Osteoblast (primary cell): ENCODE measurements at regions not wholly inside any gene's neighbourhood (a gene's known extent, or its start where the extent isn't known, plus 50 kb on each side); places are given as distances from the start of the nearest gene placed in this dataset.

Experiments used
- DNase-seq: peaks from one replicate; pipeline ENCODE4 v3.0.0; 2011; ENCODE audit warnings: low spot score, mixed read lengths; ENCODE audit not compliant: insufficient read length; ENCODE audit errors: missing footprints
- H2AFZ ChIP-seq: 2 replicates; pipeline ENCODE4 v1.6.0; 2011; ENCODE audit warnings: mild to moderate bottlenecking, low read length
- H3K27ac ChIP-seq: 2 replicates; pipeline ENCODE4 v1.5.1; 2011; ENCODE audit warnings: mild to moderate bottlenecking, low read depth, low read length, moderate library complexity
- H3K27me3 ChIP-seq: 2 replicates; pipeline ENCODE4 v1.6.0; 2012; ENCODE audit warnings: mild to moderate bottlenecking, control low read depth, inconsistent platforms, low read length, moderate library complexity; ENCODE audit not compliant: insufficient read depth
- H3K36me3 ChIP-seq: 2 replicates; pipeline ENCODE4 v1.5.1; 2011; ENCODE audit warnings: mild to moderate bottlenecking, low read length, control low read depth, moderate library complexity; ENCODE audit not compliant: insufficient read depth
- H3K4me1 ChIP-seq: 2 replicates; pipeline ENCODE4 v1.5.1; 2011; ENCODE audit warnings: mild to moderate bottlenecking, low read length, control low read depth, moderate library complexity; ENCODE audit not compliant: insufficient read depth
- H3K4me2 ChIP-seq: 2 replicates; pipeline ENCODE4 v1.6.0; 2011; ENCODE audit warnings: mild to moderate bottlenecking, low read length; ENCODE audit not compliant: insufficient read depth
- H3K4me3 ChIP-seq: fragments of 200-600 bp; sonication (generic); 3 replicates; pipeline ENCODE4 v1.5.1; 2012; ENCODE audit warnings: mild to moderate bottlenecking, low read length, inconsistent platforms; ENCODE audit not compliant: insufficient read depth
- H3K79me2 ChIP-seq: 2 replicates; pipeline ENCODE4 v1.6.0; 2012; ENCODE audit warnings: mild to moderate bottlenecking, low read length, control low read depth, inconsistent platforms; ENCODE audit not compliant: insufficient read depth
- H3K9me3 ChIP-seq: 2 replicates; pipeline ENCODE4 v1.5.1; 2011; ENCODE audit warnings: low read depth, low read length, control low read depth
- H4K20me1 ChIP-seq: 2 replicates; pipeline ENCODE4 v1.6.0; 2012; ENCODE audit warnings: mild to moderate bottlenecking, low read length, control low read depth; ENCODE audit not compliant: insufficient read depth
- CTCF ChIP-seq: IDR thresholded peaks from 2 replicates; pipeline ENCODE4 v1.5.1; 2011; ENCODE audit warnings: mild to moderate bottlenecking, low read depth, low read length, moderate library complexity; ENCODE audit errors: extremely low read depth

- no peak overlapping the region for H3K27ac ChIP-seq
- no peak overlapping the region for H2AFZ ChIP-seq
- peaks cover 28% of the 10 kb centered on the region for H3K4me1 ChIP-seq
- H3K4me2 ChIP-seq: no peak overlapping the region
- H3K4me3 ChIP-seq: no peak overlapping the region
- no peak for DNase-seq
- H3K9me3 ChIP-seq: no peaks in the 10 kb centered on the region
- H3K79me2 ChIP-seq: no peaks in the 10 kb centered on the region
- H4K20me1 ChIP-seq: no peaks in the 10 kb centered on the region
- TF ChIP-seq CTCF: no peak
- no peaks in the 10 kb centered on the region for H3K36me3 ChIP-seq
- H3K27me3 ChIP-seq: no peaks in the 10 kb centered on the region
These were observed 254.6 kb upstream of the RBBP8 start for GRCh38 chr18:22678486-22678885.

DNA sequence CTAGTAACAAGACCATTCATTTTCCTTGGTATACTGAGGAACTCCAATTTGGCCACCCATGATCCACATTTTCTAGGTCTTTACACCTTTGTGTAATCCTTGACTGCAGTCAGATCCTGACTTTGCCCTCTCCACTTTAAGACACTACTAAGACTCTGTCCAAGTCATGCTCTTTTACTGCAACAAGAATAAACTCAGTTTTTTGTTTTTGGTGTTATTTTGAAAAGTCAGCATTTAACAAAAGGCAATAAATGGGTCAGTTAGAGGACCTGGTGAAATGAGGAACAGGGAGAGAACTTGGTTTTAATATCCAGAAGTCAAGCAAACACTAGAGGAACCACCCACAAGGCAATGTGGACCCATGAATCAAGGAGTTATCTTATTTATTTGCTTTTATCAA, 252.2 kb upstream of the RBBP8 start:
- Histone ChIP-seq H3K36me3 (no peaks in the 10 kb centered on the region), H3K27ac (no peak overlapping the region)
- TF ChIP-seq CTCF: no peak

GRCh38 chr18:22681908-22682307, 251.2 kb upstream of the RBBP8 start:
- Histone ChIP-seq H3K36me3 (no peaks in the 10 kb centered on the region), H3K27me3 (no peaks in the 10 kb centered on the region), H3K4me3 (no peak overlapping the region), H4K20me1 (no peaks in the 10 kb centered on the region), H3K27ac (no peak overlapping the region), H3K79me2 (no peaks in the 10 kb centered on the region), H3K9me3 (no peaks in the 10 kb centered on the region), H3K4me2 (no peak overlapping the region), H2AFZ (no peak overlapping the region), H3K4me1 (peaks cover 14% of the 10 kb centered on the region)
- no peak for TF ChIP-seq CTCF
- DNase-seq: no peak

More for the DNA sequence above, 252.2 kb upstream of the RBBP8 start:
- H3K4me2 ChIP-seq: no peak overlapping the region
- H3K4me1 ChIP-seq: peaks cover 14% of the 10 kb centered on the region
- H4K20me1 ChIP-seq: no peaks in the 10 kb centered on the region
- H2AFZ ChIP-seq: no peak overlapping the region
- DNase-seq: no peak
- H3K27me3 ChIP-seq: no peaks in the 10 kb centered on the region
- no peak overlapping the region for H3K4me3 ChIP-seq
- no peaks in the 10 kb centered on the region for H3K79me2 ChIP-seq
- H3K9me3 ChIP-seq: no peaks in the 10 kb centered on the region

DNA sequence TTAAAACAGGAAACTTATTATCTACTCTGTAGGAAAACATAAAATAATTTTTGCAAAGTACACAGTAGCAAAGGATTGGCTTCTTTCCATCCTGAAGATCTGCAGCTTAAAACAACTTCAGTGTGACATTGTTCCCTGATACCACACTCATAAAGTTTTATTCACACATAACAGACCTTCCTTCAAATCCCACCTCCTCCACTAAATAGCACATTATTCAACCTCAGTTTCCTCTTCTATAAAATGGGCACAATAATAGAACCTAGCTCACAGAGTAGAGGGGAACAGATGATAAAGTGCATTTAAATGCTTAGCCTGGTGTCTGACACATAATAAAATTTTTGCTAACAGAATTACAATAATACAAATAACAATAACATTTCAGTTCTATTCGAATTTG, 250.4 kb upstream of the RBBP8 start:
- H3K4me3 ChIP-seq: no peak overlapping the region
- TF ChIP-seq CTCF: no peak
- no peak overlapping the region for H2AFZ ChIP-seq
- H3K4me1 ChIP-seq: peaks cover 14% of the 10 kb centered on the region
- H3K79me2 ChIP-seq: no peaks in the 10 kb centered on the region
- H3K9me3 ChIP-seq: no peaks in the 10 kb centered on the region
- no peaks in the 10 kb centered on the region for H4K20me1 ChIP-seq
- H3K4me2 ChIP-seq: peak overlapping the region; percentile 25
- H3K27me3 ChIP-seq: no peaks in the 10 kb centered on the region
- peak overlapping the region; percentile 59 for H3K27ac ChIP-seq
- DNase-seq: no peak
- no peaks in the 10 kb centered on the region for H3K36me3 ChIP-seq
